ENCODE measurements at regions not wholly inside any gene's neighbourhood (a gene's known extent, or its start where the extent isn't known, plus 50 kb on each side); places are given as distances from the start of the nearest gene placed in this dataset.
"Not testable (repeated sequence)": the region's sequence is repeated elsewhere in the genome, so short reads cannot be mapped to it uniquely, and the experiment has no call there.

GRCh38 chr13:64099994-64100393 lies 2684.3 kb upstream of the PCDH20 start:
- DNase-seq: no peak

- no peak for DNase-seq
These were observed 2674.7 kb upstream of the PCDH20 start for GRCh38 chr13:64090311-64090710.

GRCh38 chr13:64088491-64088890 lies 2672.8 kb upstream of the PCDH20 start:
- no peak for DNase-seq

- no peak for DNase-seq
These were observed 2672.0 kb upstream of the PCDH20 start for GRCh38 chr13:64087624-64088023.

GRCh38 chr13:64083811-64084210 lies 2668.2 kb upstream of the PCDH20 start:
- no peak for DNase-seq

GRCh38 chr13:64083396-64083795 lies 2667.7 kb upstream of the PCDH20 start:
- no peak for DNase-seq

- DNase-seq: no peak
These were observed 2662.9 kb upstream of the PCDH20 start for GRCh38 chr13:64078480-64078936.

GRCh38 chr13:64078025-64078424 lies 2662.4 kb upstream of the PCDH20 start:
- no peak for DNase-seq

GRCh38 chr13:64077132-64077835 lies 2661.6 kb upstream of the PCDH20 start:
- not testable (repeated sequence) for DNase-seq

GRCh38 chr13:64075543-64076271 lies 2660.1 kb upstream of the PCDH20 start:
- peak in 2 of 4 experiments; percentile 0 to 87 for DNase-seq

GRCh38 chr13:64074971-64075474 lies 2659.4 kb upstream of the PCDH20 start:
- peak in 1 of 4 experiments; percentile 78 for DNase-seq

GRCh38 chr13:64073203-64073602 lies 2657.6 kb upstream of the PCDH20 start:
- no peak for DNase-seq

GRCh38 chr13:64071352-64071751 lies 2655.7 kb upstream of the PCDH20 start:
- DNase-seq: no peak

GRCh38 chr13:64069892-64070291 lies 2654.2 kb upstream of the PCDH20 start:
- no peak for DNase-seq

- DNase-seq: no peak
These were observed 2651.1 kb upstream of the PCDH20 start for GRCh38 chr13:64066711-64067110.

- DNase-seq: no peak
These were observed 2646.0 kb upstream of the PCDH20 start for GRCh38 chr13:64061649-64062048.

GRCh38 chr13:64057372-64058020 lies 2641.8 kb upstream of the PCDH20 start:
- DNase-seq: no peak

- DNase-seq: no peak
These were observed 2638.7 kb upstream of the PCDH20 start for GRCh38 chr13:64054321-64054720.

- DNase-seq: no peak
These were observed 2636.9 kb upstream of the PCDH20 start for GRCh38 chr13:64052521-64052920.

- no peak for DNase-seq
These were observed 2635.6 kb upstream of the PCDH20 start for GRCh38 chr13:64051278-64051677.

GRCh38 chr13:64041296-64041695 lies 2625.6 kb upstream of the PCDH20 start:
- DNase-seq: no peak

GRCh38 chr13:64033921-64034320 lies 2618.3 kb upstream of the PCDH20 start:
- no peak for DNase-seq

- no peak for DNase-seq
These were observed 2613.9 kb upstream of the PCDH20 start for GRCh38 chr13:64029343-64030093.

Data from suppressor macrophage (primary cell).